ENCODE measurements at regions not wholly inside any gene's neighbourhood (a gene's known extent, or its start where the extent isn't known, plus 50 kb on each side); places are given as distances from the start of the nearest gene placed in this dataset.

GRCh38 chr3:73727854-73728253 lies 103.1 kb upstream of the PDZRN3 start:
- DNase-seq: no peak

DNA sequence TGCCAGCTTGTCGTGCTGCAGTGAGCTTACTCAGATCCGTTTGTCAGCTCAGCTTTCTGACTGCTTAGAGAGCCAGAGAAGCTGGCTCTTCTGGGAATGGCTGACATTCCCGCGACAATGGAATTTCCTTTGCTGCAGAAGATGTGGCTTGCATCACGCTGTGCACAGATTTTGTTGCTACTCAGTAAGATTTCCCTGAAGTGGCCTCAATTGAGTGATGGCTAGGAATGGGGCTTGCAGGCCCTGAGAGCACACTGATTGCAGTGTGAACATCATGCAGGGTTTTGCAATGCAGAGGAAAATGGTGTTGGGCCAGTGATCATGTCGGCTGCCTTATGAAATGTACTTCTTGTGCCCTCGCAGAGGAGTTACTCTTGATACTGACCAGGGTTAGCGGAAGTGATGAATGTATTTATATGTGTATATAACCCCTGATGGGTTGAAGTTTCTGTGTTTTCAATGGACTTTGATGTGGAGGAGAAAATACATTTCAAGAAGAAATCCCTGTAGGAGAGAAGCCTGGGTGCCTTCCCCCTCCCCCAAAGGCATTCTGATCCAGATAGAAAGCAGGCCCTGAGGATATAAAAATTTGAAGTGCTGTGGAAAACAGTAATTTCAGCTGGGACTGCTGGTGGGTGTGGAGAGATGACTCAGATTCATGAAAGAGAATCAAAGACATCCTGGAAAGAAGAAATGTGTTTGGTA lies 102.5 kb upstream of the PDZRN3 start:
- DNase-seq: no peak

- no peak for DNase-seq
Observed at GRCh38 chr3:73723596-73723995, 98.9 kb upstream of the PDZRN3 start.

DNA sequence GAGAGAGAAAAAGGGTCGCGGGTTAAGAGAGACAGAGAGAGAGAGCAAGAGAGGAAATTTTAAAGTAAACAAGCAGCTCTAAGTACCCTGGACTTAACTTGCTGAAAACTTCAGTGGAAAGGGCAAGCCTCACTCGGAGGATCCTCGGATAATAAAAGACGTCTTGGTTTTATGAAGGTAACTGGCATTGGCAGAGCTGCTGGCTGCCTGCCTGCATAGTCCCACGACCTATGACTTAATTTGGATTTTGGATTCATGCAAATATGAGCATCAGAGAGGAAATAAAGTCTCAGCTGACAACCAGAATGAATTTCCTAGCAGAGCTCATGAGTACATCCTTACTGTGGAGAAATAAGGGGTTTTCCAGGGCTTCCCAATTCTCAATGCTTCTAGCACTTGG lies 95.1 kb upstream of the PDZRN3 start:
- DNase-seq: peak; percentile 48

GRCh38 chr3:73719413-73719851 lies 94.7 kb upstream of the PDZRN3 start:
- DNase-seq: peak; percentile 36

DNA sequence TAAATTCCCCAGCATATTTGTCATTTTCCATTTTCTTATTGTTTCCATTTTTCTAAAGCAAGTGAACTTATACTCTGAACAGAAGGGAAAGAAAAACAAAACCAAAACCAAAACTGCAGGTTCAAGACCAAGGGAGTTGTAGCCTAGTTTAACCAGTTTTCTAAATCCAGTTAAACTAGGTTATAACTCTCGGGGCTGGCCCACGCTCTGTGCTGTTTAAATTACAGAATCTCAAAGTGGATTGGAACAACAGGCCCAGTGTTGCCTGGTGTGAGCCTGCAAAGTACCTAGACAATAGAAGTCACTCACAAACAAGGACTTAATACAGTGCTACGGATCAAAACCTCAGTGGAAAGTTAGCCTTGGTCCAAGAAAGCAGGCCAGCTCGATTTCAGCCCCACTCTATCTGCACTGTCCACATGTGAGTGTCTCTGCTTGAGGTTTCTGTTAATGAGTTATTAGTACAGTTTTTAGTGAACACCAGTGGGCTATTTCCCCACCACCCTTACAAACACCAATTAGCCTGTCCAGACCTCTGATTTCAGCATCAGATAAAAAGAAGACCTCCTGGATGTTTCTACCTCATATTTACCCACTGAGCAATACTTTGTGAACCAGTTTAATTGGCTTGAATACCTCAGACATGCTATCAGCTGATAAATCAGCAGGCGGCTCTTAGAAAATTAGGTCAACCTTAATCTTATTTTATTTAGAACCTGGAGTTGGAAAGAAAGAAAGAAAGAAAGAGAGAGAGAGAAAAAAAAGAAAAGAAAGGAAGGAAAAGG lies 93.8 kb upstream of the PDZRN3 start:
- no peak for DNase-seq

DNA sequence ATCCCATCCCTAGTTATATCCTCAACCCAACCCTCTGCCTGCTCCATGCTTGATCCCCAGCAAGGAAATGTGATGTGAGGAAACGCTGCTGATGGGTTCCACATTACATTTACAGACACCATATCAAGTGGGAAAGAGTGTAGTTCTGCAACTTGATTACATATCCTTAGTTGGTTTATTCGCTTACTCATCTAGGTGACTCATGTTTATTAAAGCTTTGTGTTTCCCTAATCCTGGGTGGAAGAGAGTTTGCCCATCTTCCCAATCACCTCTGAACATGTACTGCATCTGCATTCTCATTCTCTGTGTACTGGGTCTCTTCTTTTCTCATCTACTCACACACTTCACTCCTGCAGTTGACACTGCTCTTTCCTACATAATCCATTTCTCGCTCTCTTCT lies 91.7 kb upstream of the PDZRN3 start:
- DNase-seq: no peak

GRCh38 chr3:73710340-73710739 lies 85.6 kb upstream of the PDZRN3 start:
- DNase-seq: no peak

DNA sequence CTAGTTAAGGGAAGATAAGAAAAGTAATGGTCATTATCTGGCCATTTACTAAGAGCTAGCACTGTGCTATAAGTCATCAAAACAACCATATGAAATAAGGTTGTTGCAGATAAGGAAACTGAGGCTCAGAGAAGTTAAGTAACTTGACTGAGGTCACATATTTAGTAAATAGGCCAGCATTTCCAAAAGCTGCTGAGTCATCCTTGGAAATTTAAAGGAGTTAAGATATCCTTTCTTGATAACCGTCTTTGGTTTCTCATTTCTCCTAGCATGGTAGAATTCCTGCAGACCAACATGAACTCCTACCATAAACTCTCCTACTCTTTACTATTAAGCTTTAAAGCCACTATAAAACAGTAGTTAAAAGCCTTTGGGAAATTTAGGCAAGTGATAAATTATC lies 85.0 kb upstream of the PDZRN3 start:
- DNase-seq: no peak

GRCh38 chr3:73708956-73709355 lies 84.2 kb upstream of the PDZRN3 start:
- DNase-seq: no peak

DNA sequence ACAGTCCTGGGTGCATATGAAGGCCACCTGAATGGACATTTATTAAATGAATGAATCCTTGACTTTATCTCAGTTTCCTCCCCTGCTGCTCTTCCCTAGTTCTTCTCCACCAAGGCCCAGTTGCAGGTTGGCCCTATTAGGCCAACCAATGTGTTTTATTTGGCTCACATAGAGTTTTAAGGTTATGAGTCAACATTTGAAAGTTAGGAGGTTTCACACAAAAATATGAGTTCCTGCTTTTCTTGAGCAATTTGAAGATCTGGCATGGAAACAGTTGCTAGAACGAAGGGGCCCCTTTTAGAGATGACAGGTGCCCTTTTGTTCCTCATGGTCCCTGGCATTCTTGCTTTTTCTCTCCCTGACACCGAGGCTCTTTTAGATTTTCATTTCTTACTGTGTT lies 83.0 kb upstream of the PDZRN3 start:
- DNase-seq: no peak

DNA sequence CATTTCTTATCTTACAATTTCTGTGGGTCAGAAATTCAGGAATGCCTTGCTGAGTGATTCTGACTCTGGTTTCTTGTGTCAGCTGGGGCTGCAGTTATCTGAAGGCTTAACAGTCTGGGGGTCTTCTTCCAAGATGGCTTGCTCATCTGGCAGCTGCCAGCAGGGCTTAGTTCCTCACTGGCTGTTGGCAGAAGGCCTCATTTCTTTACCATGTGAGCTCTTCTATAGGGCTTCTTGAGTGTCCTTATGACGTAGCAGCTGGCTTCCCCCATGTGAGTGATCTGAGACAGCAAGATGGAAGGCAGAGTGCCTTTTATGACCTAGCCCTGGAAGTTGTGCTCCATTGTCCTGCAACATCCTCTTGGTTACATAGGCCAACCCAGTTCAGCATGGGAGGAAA lies 82.0 kb upstream of the PDZRN3 start:
- no peak for DNase-seq

GRCh38 chr3:73705792-73706191 lies 81.1 kb upstream of the PDZRN3 start:
- no peak for DNase-seq

DNA sequence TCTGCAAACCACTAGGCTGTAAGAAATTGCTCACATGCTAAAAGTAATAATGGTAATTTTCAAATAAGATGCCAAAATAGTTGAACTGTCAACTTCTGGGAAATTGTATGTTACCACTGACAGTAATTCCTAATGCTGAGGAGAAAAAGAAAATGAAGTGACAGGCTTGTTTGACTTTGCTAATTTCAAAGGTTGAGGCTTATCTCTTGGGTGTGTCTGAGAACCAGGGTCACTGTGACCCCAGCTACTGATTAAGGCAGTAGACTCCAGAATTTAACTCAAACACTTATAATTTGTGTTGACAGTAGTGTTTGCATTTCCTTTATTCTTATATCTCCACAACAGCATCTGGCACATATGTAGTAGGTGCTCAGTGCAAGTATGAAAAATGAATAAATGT lies 74.6 kb upstream of the PDZRN3 start:
- DNase-seq: no peak

DNA sequence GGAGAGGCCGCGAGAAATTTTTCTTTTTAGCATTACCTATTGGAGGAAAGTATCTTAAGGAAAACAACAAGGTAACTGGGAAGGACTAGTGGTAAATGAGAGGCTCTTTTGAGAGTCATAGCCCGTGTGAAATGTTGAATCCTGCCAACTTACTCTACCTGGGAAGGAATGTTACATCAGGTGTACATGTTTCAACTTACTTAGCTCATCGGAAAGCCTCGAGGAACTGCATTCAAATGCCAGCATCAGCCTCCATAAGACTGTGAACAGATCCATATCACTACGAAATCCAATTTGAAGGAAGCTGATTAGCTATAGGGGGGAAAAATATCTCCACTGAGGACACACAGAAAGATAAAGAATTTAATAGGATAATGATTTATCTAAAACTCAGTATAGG lies 72.3 kb upstream of the PDZRN3 start:
- DNase-seq: no peak

- DNase-seq: no peak
Observed at GRCh38 chr3:73695841-73696240, 71.1 kb upstream of the PDZRN3 start.

DNA sequence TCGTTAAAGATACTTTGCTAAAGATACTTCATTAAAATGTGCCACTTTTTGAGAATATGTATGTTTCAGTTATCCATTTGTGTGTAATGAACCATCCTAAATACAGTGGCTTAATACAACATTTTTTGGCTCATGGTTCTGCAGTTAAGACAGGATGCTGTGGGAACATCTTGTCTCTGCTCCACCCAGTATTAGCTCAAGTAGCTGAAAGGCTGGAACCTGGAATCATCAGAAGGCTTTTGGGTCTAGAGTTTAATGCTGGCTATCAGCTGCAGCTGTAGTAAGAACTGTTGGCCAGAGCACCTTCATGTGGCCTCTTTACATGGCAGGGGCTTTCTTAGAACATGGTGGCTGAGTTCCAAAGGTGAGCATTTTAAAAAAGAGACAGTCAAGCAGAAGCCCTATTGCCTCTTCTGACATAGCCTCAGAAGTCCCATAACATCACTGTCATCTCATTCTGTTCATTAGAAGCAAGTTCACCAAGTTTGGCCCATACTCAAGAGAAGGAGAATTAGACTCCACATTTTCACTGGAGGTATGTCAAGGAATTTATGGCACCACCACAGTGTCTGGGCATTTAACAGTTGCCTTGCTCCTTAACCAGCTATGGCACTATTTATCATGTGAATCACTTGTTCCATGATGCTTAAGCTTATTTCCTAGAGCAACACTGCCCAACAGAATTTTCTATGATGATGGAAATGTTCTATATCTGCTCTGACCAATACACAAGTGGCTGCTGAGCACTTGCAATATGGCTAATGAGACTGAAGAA lies 70.4 kb upstream of the PDZRN3 start:
- no peak for DNase-seq

GRCh38 chr3:73687106-73688004 lies 62.6 kb upstream of the PDZRN3 start:
- DNase-seq: no peak

DNA sequence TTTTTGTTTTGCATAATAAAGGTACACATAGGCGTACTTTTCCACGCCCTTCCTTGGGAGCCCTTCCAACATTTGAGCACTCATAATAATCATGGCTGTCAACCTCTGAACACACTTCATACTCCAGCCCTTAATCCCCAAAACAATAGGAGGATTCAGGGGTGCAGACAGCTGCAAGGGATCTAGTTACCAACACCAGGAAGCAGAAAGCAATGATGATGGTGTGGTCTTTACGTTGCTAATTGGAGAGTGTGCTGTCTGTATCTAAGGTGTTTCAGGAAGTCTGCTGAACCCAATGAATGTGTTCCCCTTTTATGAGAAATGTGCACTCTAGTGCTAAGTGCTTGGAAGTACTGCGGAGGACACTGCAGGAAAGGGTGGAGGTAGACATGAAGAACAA lies 60.3 kb upstream of the PDZRN3 start:
- peak; percentile 22 for DNase-seq

GRCh38 chr3:73683706-73684105 lies 59.0 kb upstream of the PDZRN3 start:
- no peak for DNase-seq

DNA sequence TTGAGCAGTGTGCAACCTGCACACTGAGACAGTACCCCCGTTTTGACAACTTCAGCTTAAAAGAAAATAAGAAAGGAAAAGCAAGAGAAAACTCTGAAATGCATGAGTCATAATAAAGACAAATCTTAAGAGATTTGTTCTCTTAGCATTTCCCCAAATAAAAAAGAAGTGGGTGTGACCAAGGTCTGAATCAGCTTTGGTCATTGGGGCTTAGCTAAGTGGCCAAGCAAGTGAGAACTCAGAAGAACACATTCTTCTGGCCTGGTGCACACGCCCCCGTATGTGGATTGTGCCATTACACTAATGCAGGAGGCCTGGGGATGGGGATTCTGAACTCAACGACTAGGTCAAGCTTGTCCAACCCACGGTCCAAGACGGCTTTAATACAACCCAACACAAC lies 56.9 kb upstream of the PDZRN3 start:
- DNase-seq: no peak

DNA sequence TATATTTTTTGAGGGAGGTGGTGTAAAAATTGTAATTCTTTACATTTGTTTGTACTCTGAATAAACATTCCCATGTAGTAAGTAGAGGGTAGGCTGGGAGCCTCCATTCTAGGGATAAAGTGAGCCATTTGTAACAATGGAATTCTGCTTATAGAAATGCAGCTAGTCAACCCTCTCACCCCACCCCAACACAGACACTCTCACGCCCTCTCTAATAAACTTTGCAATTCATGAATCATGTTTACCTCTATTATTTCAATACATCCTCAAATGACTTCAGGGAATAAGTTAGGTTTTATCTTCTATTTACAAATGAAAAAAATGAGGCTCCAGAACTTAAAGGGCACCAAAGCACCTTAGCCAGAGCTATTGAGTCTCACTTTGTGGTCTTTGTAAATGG lies 56.5 kb upstream of the PDZRN3 start:
- no peak for DNase-seq

Measured in femur (tissue), 1 donor.